Kidney epithelial cell (primary cell): ENCODE measurements at regions not wholly inside any gene's neighbourhood (a gene's known extent, or its start where the extent isn't known, plus 50 kb on each side); places are given as distances from the start of the nearest gene placed in this dataset.

Experiments
- DNase-seq: peaks from one replicate; pipeline ENCODE4 v3.0.0-alpha.2; 2010; ENCODE audit warnings: low read depth
- H3K27me3 ChIP-seq: 2 replicates; pipeline ENCODE4 v1.6.0; 2011; ENCODE audit warnings: low read length; ENCODE audit not compliant: control insufficient read depth, insufficient read depth
- H3K36me3 ChIP-seq: 2 replicates; pipeline ENCODE4 v1.5.1; 2011; ENCODE audit warnings: low read length; ENCODE audit not compliant: control insufficient read depth, insufficient read depth
- H3K4me3 ChIP-seq: 2 replicates; pipeline ENCODE4 v1.5.1; 2011; ENCODE audit warnings: low read depth, mild to moderate bottlenecking, control low read depth, low read length
- CTCF ChIP-seq: IDR thresholded peaks from 2 replicates; pipeline ENCODE4 v1.5.1; 2011; ENCODE audit warnings: mild to moderate bottlenecking, moderate library complexity, low read length, control low read depth, inconsistent platforms; ENCODE audit not compliant: insufficient read depth, poor library complexity, severe bottlenecking

- TF ChIP-seq CTCF, result no peak
- H3K4me3 ChIP-seq, result no peak overlapping the region
- no peaks in the 10 kb centered on the region for H3K36me3 ChIP-seq
- DNase-seq, result no peak
- no peaks in the 10 kb centered on the region for H3K27me3 ChIP-seq
Observed at GRCh38 chr6:148109732-148110131, 232.9 kb upstream of the SASH1 start.

DNA sequence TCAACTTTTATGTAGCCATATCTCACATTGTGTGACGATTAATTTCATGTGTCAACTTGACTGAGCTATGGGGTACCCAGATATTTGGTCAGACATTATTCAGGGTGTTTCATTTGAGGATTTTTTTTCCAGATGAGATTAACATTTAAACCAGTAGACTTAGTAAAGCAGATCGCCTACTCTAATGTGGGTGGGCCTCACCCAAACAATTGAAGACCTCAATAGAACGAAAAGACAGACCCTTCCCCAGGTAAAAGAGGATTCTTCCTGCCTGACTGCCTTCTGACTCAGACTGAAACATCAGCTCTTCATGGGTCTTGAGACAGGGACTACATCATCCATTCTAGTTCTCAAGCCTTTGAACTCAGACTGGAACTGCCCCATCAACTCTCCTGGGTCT is 231.7 kb upstream of the SASH1 start:
- DNase-seq, result no peak
- Histone ChIP-seq H3K27me3 (no peaks in the 10 kb centered on the region), H3K4me3 (no peak overlapping the region), H3K36me3 (no peaks in the 10 kb centered on the region)
- no peak for TF ChIP-seq CTCF

- no peak for TF ChIP-seq CTCF
- DNase-seq, result no peak
- no peak overlapping the region for H3K4me3 ChIP-seq
- no peaks in the 10 kb centered on the region for H3K36me3 ChIP-seq
- H3K27me3 ChIP-seq, result no peaks in the 10 kb centered on the region
Observed at GRCh38 chr6:148112851-148113319, 229.8 kb upstream of the SASH1 start.

GRCh38 chr6:148116001-148116400 is 226.6 kb upstream of the SASH1 start:
- Histone ChIP-seq H3K4me3 (no peak overlapping the region), H3K36me3 (no peaks in the 10 kb centered on the region), H3K27me3 (no peaks in the 10 kb centered on the region)
- no peak for DNase-seq
- TF ChIP-seq CTCF, result no peak

DNA sequence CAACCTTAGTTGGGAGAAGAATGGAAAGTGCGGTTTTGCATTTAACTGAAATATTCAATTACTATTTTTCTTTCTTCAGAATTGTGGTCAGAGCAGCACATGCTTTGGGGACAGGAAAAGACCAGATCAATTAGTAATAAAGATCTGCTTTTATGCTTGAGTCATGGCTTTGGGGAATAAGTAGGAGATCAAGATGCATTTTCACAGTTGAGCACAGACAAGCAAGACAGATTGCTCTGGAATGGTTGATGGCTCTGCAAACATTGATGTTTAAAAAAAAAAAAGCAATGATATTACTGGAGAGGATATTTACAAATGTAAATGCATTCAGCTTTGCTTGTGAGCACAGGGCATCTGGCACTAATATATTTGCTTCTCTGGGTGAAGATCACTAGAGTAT is 224.4 kb upstream of the SASH1 start:
- H3K27me3 ChIP-seq, result no peaks in the 10 kb centered on the region
- no peak overlapping the region for H3K4me3 ChIP-seq
- TF ChIP-seq CTCF, result no peak
- H3K36me3 ChIP-seq, result no peaks in the 10 kb centered on the region
- DNase-seq, result no peak

GRCh38 chr6:148128014-148128730 is 214.5 kb upstream of the SASH1 start:
- Histone ChIP-seq H3K4me3 (no peak overlapping the region), H3K27me3 (no peaks in the 10 kb centered on the region), H3K36me3 (no peaks in the 10 kb centered on the region)
- no peak for DNase-seq
- no peak for TF ChIP-seq CTCF
